Naive thymus-derived CD4-positive, alpha-beta T cell (primary cell): ENCODE measurements at regions not wholly inside any gene's neighbourhood (a gene's known extent, or its start where the extent isn't known, plus 50 kb on each side); places are given as distances from the start of the nearest gene placed in this dataset.

Experiments
- ATAC-seq: fragments of 150-1000 bp; cut with Tn5 transposase; 2 replicates; pipeline ENCODE4 v1.10.0; 2021; ENCODE audit warnings: mild to moderate bottlenecking, moderate library complexity
- CTCF ChIA-PET: fragments of 350-600 bp; sonication (Branson Sonifier 250); formaldehyde crosslinking; loops from one replicate; lab custom pipeline; 2021; ENCODE audit warnings: antibody characterized with exemption; lab: Charles Lee
- POLR2A ChIA-PET: fragments of 350-600 bp; sonication (Branson Sonifier 250); formaldehyde crosslinking; loops from one replicate; lab custom pipeline; 2021; ENCODE audit warnings: antibody characterized with exemption, inconsistent platforms; lab: Charles Lee
- DNase-seq, 9 donors: peaks; one replicate each; pipeline versions ENCODE4 v3.0.0 to v3.0.0-alpha.2; 2020 to 2022; ENCODE audit warnings: mixed read lengths in 1 of 9
- H3K27ac ChIP-seq: one replicate; pipeline ENCODE4 v1.7.0; 2013; ENCODE audit warnings: mild to moderate bottlenecking, low read depth, low read length, moderate library complexity
- H3K27me3 ChIP-seq, 2 donors: one replicate each; pipeline ENCODE4 v1.7.0; 2013; ENCODE audit warnings: low read length in 2 of 2, mild to moderate bottlenecking in 2 of 2, moderate library complexity in 2 of 2; ENCODE audit not compliant: control insufficient read depth in 2 of 2, insufficient read depth in 2 of 2
- H3K36me3 ChIP-seq, 3 experiments: 1 replicate in 2 of 3; 2 replicates in 1 of 3; pipeline ENCODE4 v1.7.0; 2013; ENCODE audit warnings: low read length in 3 of 3, mild to moderate bottlenecking in 3 of 3, moderate library complexity in 1 of 3; ENCODE audit not compliant: insufficient read depth in 3 of 3, control insufficient read depth in 2 of 3
- H3K4me1 ChIP-seq, 2 donors: one replicate each; pipeline ENCODE4 v1.7.0; 2013; ENCODE audit warnings: low read length in 2 of 2, mild to moderate bottlenecking in 2 of 2, moderate library complexity in 1 of 2; ENCODE audit not compliant: control insufficient read depth in 2 of 2, insufficient read depth in 2 of 2
- H3K4me3 ChIP-seq: 2 replicates; pipeline ENCODE4 v1.7.0; 2013; ENCODE audit warnings: mild to moderate bottlenecking, low read length
- H3K9me3 ChIP-seq, 3 experiments: 1 replicate in 2 of 3; 2 replicates in 1 of 3; pipeline ENCODE4 v1.7.0; 2013; ENCODE audit warnings: low read length in 3 of 3; ENCODE audit not compliant: control insufficient read depth in 2 of 3
- H3K27ac Mint-ChIP-seq, 9 donors: one replicate each; pipeline ENCODE4 v1.8.0; 2020 to 2022; ENCODE audit warnings: mixed read lengths in 9 of 9, mild to moderate bottlenecking in 8 of 9, moderate library complexity in 5 of 9, inconsistent platforms in 2 of 9
- H3K27me3 Mint-ChIP-seq, 5 donors: one replicate each; pipeline ENCODE4 v1.8.0; 2021 to 2022; ENCODE audit warnings: mixed read lengths in 5 of 5, mild to moderate bottlenecking in 1 of 5
- H3K36me3 Mint-ChIP-seq, 5 donors: one replicate each; pipeline ENCODE4 v1.8.0; 2020 to 2022; ENCODE audit warnings: mixed read lengths in 5 of 5, mild to moderate bottlenecking in 3 of 5, inconsistent platforms in 1 of 5
- H3K4me1 Mint-ChIP-seq, 7 donors: one replicate each; pipeline ENCODE4 v1.8.0; 2020 to 2022; ENCODE audit warnings: mixed read lengths in 7 of 7, mild to moderate bottlenecking in 3 of 7, inconsistent platforms in 1 of 7
- H3K4me3 Mint-ChIP-seq, 10 donors: one replicate each; pipeline ENCODE4 v1.8.0; 2020 to 2022; ENCODE audit warnings: mild to moderate bottlenecking in 10 of 10, mixed read lengths in 10 of 10, moderate library complexity in 6 of 10, inconsistent platforms in 2 of 10
- H3K9me3 Mint-ChIP-seq, 11 donors: one replicate each; pipeline ENCODE4 v1.8.0; 2020 to 2022; ENCODE audit warnings: mixed read lengths in 11 of 11, mild to moderate bottlenecking in 4 of 11, inconsistent platforms in 1 of 11, moderate library complexity in 1 of 11
- intact Hi-C, 2 donors: fragments of 100-400 bp; cut with micrococcal nuclease; formaldehyde crosslinking; loops; one replicate each; pipeline ENCODE4 v1.15.1; 2023

DNA sequence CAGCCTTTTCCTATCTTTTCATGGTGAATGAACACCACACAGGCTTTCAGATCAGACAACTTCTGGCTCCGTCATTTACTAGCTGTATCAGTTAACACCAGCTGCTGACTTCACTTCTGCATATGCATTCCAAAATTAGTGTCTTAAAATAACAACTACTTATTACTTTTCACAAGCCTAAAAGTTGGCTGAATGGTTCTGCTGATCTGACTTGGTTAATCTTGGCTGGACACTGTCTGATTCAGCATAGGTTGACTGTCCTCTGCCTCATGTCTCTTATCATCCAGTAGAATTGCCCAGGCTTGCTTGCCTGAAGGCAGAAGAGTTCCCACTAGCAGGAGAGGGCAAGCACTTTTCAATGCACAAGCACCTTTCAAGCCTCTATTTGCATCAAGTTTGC is 72.7 kb downstream of the MARCHF4 start:
- CTCF ChIA-PET: interaction anchor here (0.9 kb wide), 1 partner anchor 9 kb away, joined by 3 read pairs; no protein-coding TSS in a partner anchor
- Mint-ChIP-seq H3K36me3 (no peaks in the 10 kb centered on the region), H3K4me1 (peaks cover 0 to 18% (median 12%) of the 10 kb centered on the region in 7 donors), H3K4me3 (no peak overlapping the region), H3K27me3 (peaks cover 0 to 5% (median 0%) of the 10 kb centered on the region in 5 donors), H3K9me3 (no peaks in the 10 kb centered on the region), H3K27ac (no peak overlapping the region)
- Histone ChIP-seq H3K36me3 (no peaks in the 10 kb centered on the region), H3K27me3 (no peaks in the 10 kb centered on the region), H3K27ac (no peak overlapping the region), H3K4me3 (no peak overlapping the region), H3K4me1 (peaks cover 0 to 4% of the 10 kb centered on the region in 2 donors), H3K9me3 (no peaks in the 10 kb centered on the region)
- intact Hi-C loops: no loop called here
- POLR2A ChIA-PET: no interaction called here
- ATAC-seq (no peak), DNase-seq (no peak)

DNA sequence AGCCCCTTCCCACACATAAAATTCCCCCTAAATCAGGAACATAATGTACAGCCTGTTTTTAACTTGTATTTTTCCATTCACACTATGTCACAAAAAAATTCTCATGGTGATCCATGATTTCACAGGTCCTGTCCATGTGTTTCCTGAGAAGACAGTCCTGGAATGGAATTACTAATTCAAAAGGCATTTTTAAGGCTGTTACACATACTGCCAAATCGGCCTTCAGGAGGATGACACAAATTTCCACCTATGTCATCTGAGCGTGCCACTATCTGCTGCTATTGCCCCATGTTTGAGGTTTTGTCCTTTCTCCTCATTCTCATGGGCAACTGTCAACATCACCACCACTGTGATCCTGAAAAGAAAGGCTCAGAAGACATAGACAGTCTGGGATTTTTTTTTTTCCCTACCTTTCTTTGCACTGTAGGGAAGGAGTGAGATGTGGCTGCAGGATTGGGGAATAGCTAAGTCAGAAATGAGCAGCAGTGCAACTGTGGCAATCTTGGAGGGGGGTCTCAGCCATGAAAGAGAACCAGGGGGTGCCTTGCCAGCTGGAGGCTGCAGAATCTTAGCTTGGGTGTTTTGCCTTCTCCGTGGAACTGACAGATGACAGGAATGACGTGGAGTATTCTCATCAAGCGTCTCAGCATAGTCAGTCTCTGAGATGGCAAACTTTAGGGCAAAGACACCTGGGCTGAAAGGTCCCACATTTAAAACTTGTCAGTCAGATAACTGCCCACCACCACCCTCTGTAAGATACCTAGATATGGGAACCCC is 73.4 kb downstream of the MARCHF4 start:
- Mint-ChIP-seq H3K4me1 (peaks cover 0 to 18% (median 12%) of the 10 kb centered on the region in 7 donors), H3K27me3 (peaks cover 0 to 5% (median 0%) of the 10 kb centered on the region in 5 donors), H3K4me3 (no peak overlapping the region), H3K9me3 (no peaks in the 10 kb centered on the region), H3K27ac (no peak overlapping the region), H3K36me3 (no peaks in the 10 kb centered on the region)
- intact Hi-C loops: no loop called here
- Histone ChIP-seq H3K9me3 (no peaks in the 10 kb centered on the region), H3K36me3 (no peaks in the 10 kb centered on the region), H3K4me1 (peaks cover 0 to 4% of the 10 kb centered on the region in 2 donors), H3K27me3 (no peaks in the 10 kb centered on the region), H3K4me3 (no peak overlapping the region), H3K27ac (no peak overlapping the region)
- no peak for DNase-seq
- POLR2A ChIA-PET: no interaction called here
- ATAC-seq: no peak
- CTCF ChIA-PET: interaction anchor here (0.9 kb wide), 1 partner anchor 10 kb away, joined by 3 read pairs; no protein-coding TSS in a partner anchor

DNA sequence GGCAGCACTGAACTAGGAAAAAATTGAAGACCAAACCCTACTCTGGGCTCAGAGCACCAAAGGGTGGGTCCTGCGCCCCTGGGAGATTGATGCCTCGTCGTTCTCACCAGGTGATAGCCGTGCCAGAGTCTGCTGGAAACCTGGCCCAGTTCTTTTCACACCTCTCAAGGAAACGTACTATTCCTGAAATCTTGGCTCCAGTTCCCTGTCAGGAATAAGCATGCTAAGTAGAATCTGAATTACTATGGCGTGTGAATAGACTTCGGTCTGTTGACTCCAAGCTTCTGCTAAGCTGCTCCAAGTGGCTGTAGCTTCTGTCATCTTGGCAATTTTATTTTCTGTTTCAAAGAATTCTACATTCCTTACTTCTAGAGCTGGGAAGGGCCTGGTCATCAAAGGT is 75.4 kb downstream of the MARCHF4 start:
- POLR2A ChIA-PET: no interaction called here
- intact Hi-C loops: no loop called here
- no peaks in the 10 kb centered on the region for H3K9me3 ChIP-seq

DNA sequence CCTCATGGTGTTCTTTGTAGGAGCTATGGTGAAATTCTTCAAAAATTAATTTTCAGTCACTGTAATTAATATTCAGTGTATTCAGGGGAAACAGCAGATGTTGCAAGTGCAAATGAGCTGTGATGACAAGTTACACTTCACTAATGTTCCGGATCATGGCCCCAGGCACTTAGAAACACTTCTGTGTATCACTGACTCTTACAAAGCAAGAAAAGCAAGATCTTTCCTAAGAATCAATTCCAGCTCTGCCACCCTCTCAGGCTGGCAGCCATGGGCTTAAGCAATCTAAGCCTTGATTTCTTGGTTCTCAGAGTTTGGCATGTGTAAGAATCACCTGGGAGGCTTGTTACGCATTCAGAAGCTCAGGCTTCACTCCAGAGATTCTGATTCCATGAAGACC is 78.0 kb downstream of the MARCHF4 start:
- H3K9me3 ChIP-seq: no peaks in the 10 kb centered on the region
- Mint-ChIP-seq H3K9me3 (no peaks in the 10 kb centered on the region), H3K36me3 (no peaks in the 10 kb centered on the region), H3K27me3 (no peaks in the 10 kb centered on the region), H3K27ac (no peak overlapping the region), H3K4me1 (peaks cover 0 to 18% (median 12%) of the 10 kb centered on the region in 7 donors), H3K4me3 (no peak overlapping the region)
- intact Hi-C loops: no loop called here
- H3K27me3 ChIP-seq: no peaks in the 10 kb centered on the region
- DNase-seq (no peak), ATAC-seq (no peak)
- ChIA-PET CTCF (no interaction called here), POLR2A (no interaction called here)
- H3K4me1 ChIP-seq: peaks cover 0 to 4% of the 10 kb centered on the region in 2 donors
- no peaks in the 10 kb centered on the region for H3K36me3 ChIP-seq
- no peak overlapping the region for H3K27ac ChIP-seq
- H3K4me3 ChIP-seq: no peak overlapping the region

More for the DNA sequence above, 75.4 kb downstream of the MARCHF4 start:
- Histone ChIP-seq H3K36me3 (no peaks in the 10 kb centered on the region), H3K4me1 (peaks cover 0 to 4% of the 10 kb centered on the region in 2 donors), H3K27ac (no peak overlapping the region), H3K27me3 (no peaks in the 10 kb centered on the region), H3K4me3 (no peak overlapping the region)
- ATAC-seq (no peak), DNase-seq (no peak)
- Mint-ChIP-seq H3K27ac (peak overlapping the region in 2 of 9 donors; percentile 24 to 96), H3K9me3 (no peaks in the 10 kb centered on the region), H3K4me3 (no peak overlapping the region), H3K36me3 (no peaks in the 10 kb centered on the region), H3K27me3 (peaks cover 0 to 5% (median 0%) of the 10 kb centered on the region in 5 donors), H3K4me1 (peaks cover 0 to 18% (median 12%) of the 10 kb centered on the region in 7 donors)
- CTCF ChIA-PET: no interaction called here

DNA sequence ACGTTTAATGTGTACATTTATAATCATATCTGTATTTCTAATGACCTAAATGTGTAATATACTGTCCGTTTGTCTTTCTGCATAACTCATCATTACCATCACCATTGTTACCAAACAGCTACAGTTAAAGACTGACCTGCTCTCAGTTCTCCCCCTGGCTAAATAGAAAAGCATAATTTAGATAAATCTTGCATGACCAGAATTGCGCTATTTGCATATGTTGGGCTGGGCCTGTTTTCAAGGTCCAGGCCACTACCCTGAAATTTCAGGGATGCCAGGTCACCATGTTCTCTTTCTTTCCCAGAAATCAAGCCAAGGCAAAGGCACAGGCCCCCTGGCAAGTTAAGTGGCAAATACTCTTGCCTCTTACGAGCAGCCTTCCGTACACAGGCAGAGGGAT is 78.4 kb downstream of the MARCHF4 start:
- H3K27ac Mint-ChIP-seq: no peak overlapping the region
- ATAC-seq (no peak), DNase-seq (no peak)
- H3K4me3 ChIP-seq: no peak overlapping the region
- H3K36me3 ChIP-seq: no peaks in the 10 kb centered on the region
- ChIA-PET POLR2A (no interaction called here), CTCF (interaction anchor here (0.6 kb wide), 1 partner anchor 10 kb away, joined by 3 read pairs; no protein-coding TSS in a partner anchor)
- no peaks in the 10 kb centered on the region for H3K27me3 Mint-ChIP-seq
- H3K4me1 Mint-ChIP-seq: peaks cover 0 to 18% (median 12%) of the 10 kb centered on the region in 7 donors
- H3K27ac ChIP-seq: no peak overlapping the region
- intact Hi-C loops: no loop called here
- H3K27me3 ChIP-seq: no peaks in the 10 kb centered on the region
- H3K36me3 Mint-ChIP-seq: no peaks in the 10 kb centered on the region
- H3K9me3 Mint-ChIP-seq: no peaks in the 10 kb centered on the region
- H3K4me3 Mint-ChIP-seq: no peak overlapping the region
- no peaks in the 10 kb centered on the region for H3K9me3 ChIP-seq
- H3K4me1 ChIP-seq: peaks cover 0 to 4% of the 10 kb centered on the region in 2 donors

DNA sequence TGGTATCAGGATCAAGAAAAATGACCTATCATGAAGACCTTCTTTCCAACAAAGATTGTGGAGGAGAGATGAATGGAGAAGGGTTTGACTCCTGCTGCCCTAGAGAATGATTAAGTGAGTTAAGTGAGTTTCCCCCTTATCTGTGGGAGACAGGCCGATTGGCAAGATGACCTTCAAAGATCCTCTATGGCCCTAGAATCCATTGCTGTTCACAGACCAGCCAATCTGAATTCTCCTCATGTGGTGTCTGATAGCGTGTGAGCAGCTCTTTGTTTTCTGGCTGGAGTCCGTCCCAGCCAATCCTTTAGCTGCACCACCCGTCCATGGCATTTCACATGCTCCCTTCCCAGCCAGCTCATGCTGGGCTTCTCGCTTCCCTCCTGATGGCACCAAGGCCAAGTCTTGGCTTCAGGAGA is 79.4 kb downstream of the MARCHF4 start:
- DNase-seq (no peak), ATAC-seq (no peak)
- no peaks in the 10 kb centered on the region for H3K36me3 ChIP-seq
- no peak overlapping the region for H3K27ac ChIP-seq
- ChIA-PET POLR2A (no interaction called here), CTCF (interaction anchor here (0.6 kb wide), 1 partner anchor 11 kb away, joined by 3 read pairs; no protein-coding TSS in a partner anchor)
- H3K27me3 Mint-ChIP-seq: no peaks in the 10 kb centered on the region
- H3K4me3 Mint-ChIP-seq: no peak overlapping the region
- no peaks in the 10 kb centered on the region for H3K9me3 Mint-ChIP-seq
- no peak overlapping the region for H3K27ac Mint-ChIP-seq
- peaks cover 0 to 17% (median 11%) of the 10 kb centered on the region in 7 donors for H3K4me1 Mint-ChIP-seq
- H3K4me1 ChIP-seq: peaks cover 0 to 4% of the 10 kb centered on the region in 2 donors
- no peaks in the 10 kb centered on the region for H3K36me3 Mint-ChIP-seq
- intact Hi-C loops: no loop called here
- no peaks in the 10 kb centered on the region for H3K27me3 ChIP-seq
- H3K4me3 ChIP-seq: no peak overlapping the region
- H3K9me3 ChIP-seq: no peaks in the 10 kb centered on the region

DNA sequence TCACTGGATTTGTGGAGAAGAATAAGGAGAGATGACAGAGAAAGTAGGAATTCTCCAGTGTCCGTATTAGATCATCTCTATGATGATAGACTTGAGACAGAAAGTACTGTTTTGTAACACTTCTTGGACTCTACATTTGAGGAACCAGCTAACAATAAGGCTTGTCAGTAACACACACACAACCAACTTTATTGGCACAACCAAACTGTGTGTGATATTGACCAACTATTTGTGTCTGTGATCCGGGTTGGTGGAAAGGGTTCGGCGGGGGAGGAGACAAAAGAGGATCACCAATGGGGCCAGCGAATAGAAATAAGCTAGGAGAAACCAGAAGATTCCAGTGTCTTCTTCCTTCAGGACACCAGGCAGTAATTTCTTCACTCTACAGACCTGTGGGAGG is 79.8 kb downstream of the MARCHF4 start:
- H3K36me3 Mint-ChIP-seq: no peaks in the 10 kb centered on the region
- Histone ChIP-seq H3K27me3 (no peaks in the 10 kb centered on the region), H3K4me3 (no peak overlapping the region), H3K4me1 (peaks cover 0 to 4% of the 10 kb centered on the region in 2 donors), H3K9me3 (no peaks in the 10 kb centered on the region), H3K36me3 (no peaks in the 10 kb centered on the region), H3K27ac (no peak overlapping the region)
- peaks cover 0 to 17% (median 7%) of the 10 kb centered on the region in 7 donors for H3K4me1 Mint-ChIP-seq
- no peak overlapping the region for H3K27ac Mint-ChIP-seq
- CTCF ChIA-PET: no interaction called here
- intact Hi-C loops: no loop called here
- POLR2A ChIA-PET: no interaction called here
- H3K9me3 Mint-ChIP-seq: no peaks in the 10 kb centered on the region
- H3K4me3 Mint-ChIP-seq: no peak overlapping the region
- ATAC-seq: no peak
- no peaks in the 10 kb centered on the region for H3K27me3 Mint-ChIP-seq
- no peak for DNase-seq
